Left hindlimb (tissue), 1 donor: ENCODE measurements at regions not wholly inside any gene's neighbourhood (a gene's known extent, or its start where the extent isn't known, plus 50 kb on each side); places are given as distances from the start of the nearest gene placed in this dataset.

Experiments used
- DNase-seq: peaks from one replicate; pipeline ENCODE4 v3.0.0-alpha.2; 2018

- no peak for DNase-seq
Observed at GRCh38 chr4:45636175-45636574, 487.7 kb downstream of the GABRG1 start.

GRCh38 chr4:45629717-45630116, 494.1 kb downstream of the GABRG1 start:
- no peak for DNase-seq

GRCh38 chr4:45621971-45622370, 501.9 kb downstream of the GABRG1 start:
- no peak for DNase-seq

GRCh38 chr4:45620808-45621207, 503.0 kb downstream of the GABRG1 start:
- no peak for DNase-seq

GRCh38 chr4:45596379-45597101, 527.3 kb downstream of the GABRG1 start:
- DNase-seq: no peak

- DNase-seq: no peak
Observed at GRCh38 chr4:45580334-45580733, 543.5 kb downstream of the GABRG1 start.

- no peak for DNase-seq
Observed at GRCh38 chr4:45578874-45579273, 545.0 kb downstream of the GABRG1 start.

- no peak for DNase-seq
Observed at GRCh38 chr4:45576275-45576674, 547.6 kb downstream of the GABRG1 start.

GRCh38 chr4:45569619-45570018, 554.2 kb downstream of the GABRG1 start:
- DNase-seq: no peak

- DNase-seq: no peak
Observed at GRCh38 chr4:45568694-45569093, 555.2 kb downstream of the GABRG1 start.

- no peak for DNase-seq
Observed at GRCh38 chr4:45566896-45567603, 556.8 kb downstream of the GABRG1 start.

- no peak for DNase-seq
Observed at GRCh38 chr4:45554423-45554822, 569.4 kb downstream of the GABRG1 start.

- no peak for DNase-seq
Observed at GRCh38 chr4:45550766-45551366, 573.0 kb downstream of the GABRG1 start.

GRCh38 chr4:45539142-45539814, 584.6 kb downstream of the GABRG1 start:
- DNase-seq: no peak

- DNase-seq: no peak
Observed at GRCh38 chr4:45530498-45530897, 593.4 kb downstream of the GABRG1 start.

GRCh38 chr4:45527160-45527559, 596.7 kb downstream of the GABRG1 start:
- no peak for DNase-seq

GRCh38 chr4:45518832-45519231, 605.0 kb downstream of the GABRG1 start:
- no peak for DNase-seq

GRCh38 chr4:45502471-45502870, 621.4 kb downstream of the GABRG1 start:
- no peak for DNase-seq

- DNase-seq: no peak
Observed at GRCh38 chr4:45484740-45485139, 639.1 kb downstream of the GABRG1 start.

GRCh38 chr4:45482346-45482745, 641.5 kb downstream of the GABRG1 start:
- DNase-seq: no peak

GRCh38 chr4:45477311-45477733, 646.5 kb downstream of the GABRG1 start:
- no peak for DNase-seq

- DNase-seq: no peak
Observed at GRCh38 chr4:45475548-45475947, 648.3 kb downstream of the GABRG1 start.

- no peak for DNase-seq
Observed at GRCh38 chr4:45472490-45472889, 651.4 kb downstream of the GABRG1 start.

GRCh38 chr4:45471335-45471734, 652.5 kb downstream of the GABRG1 start:
- no peak for DNase-seq
